Fibroblast of lung (primary cell): ENCODE measurements at regions not wholly inside any gene's neighbourhood (a gene's known extent, or its start where the extent isn't known, plus 50 kb on each side); places are given as distances from the start of the nearest gene placed in this dataset.

ENCODE experiments used
- EZH2 ChIP-seq: IDR thresholded peaks from 2 replicates; pipeline ENCODE4 v1.5.1; 2012; ENCODE audit warnings: low read length, control low read depth, mild to moderate bottlenecking; ENCODE audit errors: missing control alignments
- TF ChIP-seq, protein P1 (sequence below), 2 donors: IDR thresholded peaks in 1 of 2; conservative IDR thresholded peaks in 1 of 2; 1 replicate in 1 of 2; 2 replicates in 1 of 2; pipeline ENCODE4 v1.5.1; 2011 to 2012; ENCODE audit warnings: low read length in 2 of 2, control low read depth in 1 of 2, inconsistent platforms in 1 of 2, low read depth in 1 of 2, mild to moderate bottlenecking in 1 of 2

- TF ChIP-seq, protein P1, sequence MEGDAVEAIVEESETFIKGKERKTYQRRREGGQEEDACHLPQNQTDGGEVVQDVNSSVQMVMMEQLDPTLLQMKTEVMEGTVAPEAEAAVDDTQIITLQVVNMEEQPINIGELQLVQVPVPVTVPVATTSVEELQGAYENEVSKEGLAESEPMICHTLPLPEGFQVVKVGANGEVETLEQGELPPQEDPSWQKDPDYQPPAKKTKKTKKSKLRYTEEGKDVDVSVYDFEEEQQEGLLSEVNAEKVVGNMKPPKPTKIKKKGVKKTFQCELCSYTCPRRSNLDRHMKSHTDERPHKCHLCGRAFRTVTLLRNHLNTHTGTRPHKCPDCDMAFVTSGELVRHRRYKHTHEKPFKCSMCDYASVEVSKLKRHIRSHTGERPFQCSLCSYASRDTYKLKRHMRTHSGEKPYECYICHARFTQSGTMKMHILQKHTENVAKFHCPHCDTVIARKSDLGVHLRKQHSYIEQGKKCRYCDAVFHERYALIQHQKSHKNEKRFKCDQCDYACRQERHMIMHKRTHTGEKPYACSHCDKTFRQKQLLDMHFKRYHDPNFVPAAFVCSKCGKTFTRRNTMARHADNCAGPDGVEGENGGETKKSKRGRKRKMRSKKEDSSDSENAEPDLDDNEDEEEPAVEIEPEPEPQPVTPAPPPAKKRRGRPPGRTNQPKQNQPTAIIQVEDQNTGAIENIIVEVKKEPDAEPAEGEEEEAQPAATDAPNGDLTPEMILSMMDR (conservative IDR thresholded peaks at IDR 0.05 in 1 of 2, IDR thresholded peaks at IDR 0.05 in 1 of 2; ENCODE audit: low read depth in 1 of 2, low read length in 2 of 2), result no peak
- no peak for TF ChIP-seq EZH2
These were observed 134.9 kb upstream of the CEP162 start for GRCh38 chr6:84362193-84362821.
